ENCODE measurements at regions not wholly inside any gene's neighbourhood (a gene's known extent, or its start where the extent isn't known, plus 50 kb on each side); places are given as distances from the start of the nearest gene placed in this dataset.
"Not testable (repeated sequence)": the region's sequence is repeated elsewhere in the genome, so short reads cannot be mapped to it uniquely, and the experiment has no call there.

DNA sequence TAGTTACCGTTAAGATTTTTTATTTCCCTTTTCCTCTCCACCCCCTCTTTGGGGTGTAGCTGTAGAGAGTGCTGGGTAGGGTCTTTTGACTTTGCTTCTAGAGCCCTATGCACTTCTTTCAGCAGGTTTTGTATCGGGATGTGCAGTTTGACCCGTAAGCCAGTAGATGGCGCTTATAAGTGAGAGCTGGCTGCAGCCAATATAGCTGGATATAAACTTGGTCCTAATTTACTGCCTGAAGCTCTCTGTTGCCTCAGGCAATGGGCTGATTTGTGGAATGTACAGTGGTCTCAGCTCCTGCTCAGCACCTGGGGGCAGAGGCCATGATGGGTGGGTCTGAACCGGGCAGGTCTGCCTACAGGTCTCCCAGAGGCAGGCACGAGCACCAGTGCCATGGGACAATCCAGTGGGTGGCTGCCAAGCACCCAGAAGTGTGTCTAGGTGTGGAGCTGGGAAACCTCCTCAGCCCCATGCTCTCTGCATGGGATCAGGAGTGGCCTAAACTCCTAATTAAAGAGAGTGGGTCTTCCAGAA, 146.5 kb downstream of the SPANXN1 start:
- no peak for DNase-seq
- H3K36me3 ChIP-seq, result no peaks in the 10 kb centered on the region
- H3K27me3 ChIP-seq, result no peaks in the 10 kb centered on the region
- no peaks in the 10 kb centered on the region for H3K9me3 ChIP-seq
- H3K27ac ChIP-seq, result no peak overlapping the region
- H3K4me1 ChIP-seq, result no peaks in the 10 kb centered on the region
- H3K4me3 ChIP-seq, result no peak overlapping the region
- intact Hi-C loops (cut with DNase I; ENCODE audit: low total_unique reads), result no loop called here
- TF ChIP-seq, protein P1, sequence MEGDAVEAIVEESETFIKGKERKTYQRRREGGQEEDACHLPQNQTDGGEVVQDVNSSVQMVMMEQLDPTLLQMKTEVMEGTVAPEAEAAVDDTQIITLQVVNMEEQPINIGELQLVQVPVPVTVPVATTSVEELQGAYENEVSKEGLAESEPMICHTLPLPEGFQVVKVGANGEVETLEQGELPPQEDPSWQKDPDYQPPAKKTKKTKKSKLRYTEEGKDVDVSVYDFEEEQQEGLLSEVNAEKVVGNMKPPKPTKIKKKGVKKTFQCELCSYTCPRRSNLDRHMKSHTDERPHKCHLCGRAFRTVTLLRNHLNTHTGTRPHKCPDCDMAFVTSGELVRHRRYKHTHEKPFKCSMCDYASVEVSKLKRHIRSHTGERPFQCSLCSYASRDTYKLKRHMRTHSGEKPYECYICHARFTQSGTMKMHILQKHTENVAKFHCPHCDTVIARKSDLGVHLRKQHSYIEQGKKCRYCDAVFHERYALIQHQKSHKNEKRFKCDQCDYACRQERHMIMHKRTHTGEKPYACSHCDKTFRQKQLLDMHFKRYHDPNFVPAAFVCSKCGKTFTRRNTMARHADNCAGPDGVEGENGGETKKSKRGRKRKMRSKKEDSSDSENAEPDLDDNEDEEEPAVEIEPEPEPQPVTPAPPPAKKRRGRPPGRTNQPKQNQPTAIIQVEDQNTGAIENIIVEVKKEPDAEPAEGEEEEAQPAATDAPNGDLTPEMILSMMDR (IDR thresholded peaks at IDR 0.05), result no peak

DNA sequence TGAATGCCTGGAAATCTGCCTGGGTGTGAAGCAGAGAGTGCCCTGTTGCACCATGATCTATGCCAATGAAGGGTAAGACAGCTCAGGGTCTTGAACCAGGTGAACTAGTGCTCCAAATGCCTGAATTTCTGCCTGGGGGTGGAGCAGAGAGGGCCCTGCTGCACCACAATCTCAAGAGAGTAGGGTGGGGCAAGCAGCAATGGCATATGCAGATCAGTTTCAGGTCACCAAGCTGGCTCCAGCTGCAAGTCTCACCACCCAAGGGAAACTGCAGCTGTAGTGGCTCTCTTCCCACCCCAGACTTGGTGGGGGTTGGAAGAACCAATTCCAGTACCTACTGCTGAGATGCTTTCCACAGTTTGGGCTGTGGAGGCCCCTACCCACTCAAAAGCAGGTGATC, 147.0 kb downstream of the SPANXN1 start:
- intact Hi-C loops (cut with DNase I; ENCODE audit: low total_unique reads), result no loop called here
- H3K36me3 ChIP-seq, result no peaks in the 10 kb centered on the region
- TF ChIP-seq, protein P1 (IDR thresholded peaks at IDR 0.05), result no peak
- no peaks in the 10 kb centered on the region for H3K4me1 ChIP-seq
- H3K27me3 ChIP-seq, result no peaks in the 10 kb centered on the region
- DNase-seq, result no peak
- H3K9me3 ChIP-seq, result no peaks in the 10 kb centered on the region
- no peak overlapping the region for H3K27ac ChIP-seq
- H3K4me3 ChIP-seq, result no peak overlapping the region

DNA sequence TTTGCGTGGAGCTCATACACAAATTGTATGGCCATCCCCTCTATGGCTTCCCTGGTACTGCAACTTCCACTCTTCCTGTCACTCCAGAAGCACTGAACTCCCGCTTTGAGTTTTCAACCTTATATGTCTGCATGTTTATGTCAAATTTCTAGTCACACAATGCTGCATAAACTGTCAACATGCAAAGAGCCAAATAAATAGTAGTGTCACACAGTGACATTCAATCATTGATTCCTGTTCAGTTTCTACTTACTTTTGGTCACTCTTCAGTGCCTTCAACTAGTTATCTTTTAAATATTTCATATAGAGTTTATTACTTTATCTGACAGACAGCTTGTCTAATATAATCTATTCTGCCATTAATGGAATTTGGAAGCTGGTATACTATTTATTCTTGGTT, 149.3 kb downstream of the SPANXN1 start:
- intact Hi-C loops (cut with DNase I; ENCODE audit: low total_unique reads), result no loop called here
- H3K27ac ChIP-seq, result no peak overlapping the region
- no peaks in the 10 kb centered on the region for H3K4me1 ChIP-seq
- TF ChIP-seq, protein P1 (IDR thresholded peaks at IDR 0.05), result no peak
- H3K36me3 ChIP-seq, result no peaks in the 10 kb centered on the region
- no peaks in the 10 kb centered on the region for H3K27me3 ChIP-seq
- H3K9me3 ChIP-seq, result no peaks in the 10 kb centered on the region
- DNase-seq, result no peak
- H3K4me3 ChIP-seq, result no peak overlapping the region

DNA sequence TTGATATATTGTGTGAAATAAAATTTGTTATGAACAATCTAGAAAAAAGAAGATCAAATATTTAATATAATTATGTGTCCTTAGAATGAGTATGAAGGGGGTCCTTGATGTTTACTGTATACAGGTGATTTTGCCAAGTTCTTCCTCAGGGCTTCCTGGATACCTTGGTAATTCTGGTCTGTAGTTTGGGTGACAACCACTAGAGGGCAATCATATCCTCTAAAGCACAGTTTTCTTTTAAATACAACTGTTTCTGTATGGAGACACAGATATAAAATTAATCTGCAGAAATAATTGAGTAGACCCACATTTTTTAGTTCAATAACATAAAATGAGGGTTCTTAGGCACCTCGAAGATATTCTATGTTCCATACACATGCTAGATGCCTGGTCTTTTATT, 157.7 kb downstream of the SPANXN1 start:
- no peak for DNase-seq
- Histone ChIP-seq H3K27ac (no peak overlapping the region), H3K9me3 (no peaks in the 10 kb centered on the region), H3K4me3 (no peak overlapping the region), H3K36me3 (no peaks in the 10 kb centered on the region), H3K27me3 (no peaks in the 10 kb centered on the region), H3K4me1 (no peaks in the 10 kb centered on the region)
- intact Hi-C loops (cut with DNase I; ENCODE audit: low total_unique reads), result no loop called here
- TF ChIP-seq, protein P1 (IDR thresholded peaks at IDR 0.05), result peak in 1 of 2 experiments; percentile 13

DNA sequence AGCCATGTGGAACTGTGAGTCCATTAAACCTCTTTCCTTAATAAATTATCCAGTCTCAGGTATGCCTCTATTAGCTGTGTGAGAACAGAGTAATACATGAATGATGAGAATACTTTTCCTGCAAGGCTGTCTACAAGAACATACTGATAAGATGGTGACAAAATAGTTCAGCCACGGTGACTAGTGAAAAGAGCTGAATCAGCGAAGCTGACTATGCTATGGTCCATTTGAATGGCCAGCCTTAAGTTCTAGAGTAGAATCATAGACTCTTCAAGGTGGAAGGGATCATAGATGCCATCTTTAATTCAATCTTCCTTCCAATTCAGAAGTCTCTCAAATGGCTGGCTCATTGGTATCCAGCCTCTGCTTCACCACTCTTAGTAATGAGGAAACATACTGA, 163.3 kb downstream of the SPANXN1 start:
- TF ChIP-seq, protein P1 (IDR thresholded peaks at IDR 0.05), result no peak
- intact Hi-C loops (cut with DNase I; ENCODE audit: low total_unique reads), result no loop called here
- no peak for DNase-seq
- Histone ChIP-seq H3K4me3 (no peak overlapping the region), H3K27ac (no peak overlapping the region), H3K9me3 (no peaks in the 10 kb centered on the region), H3K4me1 (no peaks in the 10 kb centered on the region), H3K36me3 (no peaks in the 10 kb centered on the region), H3K27me3 (no peaks in the 10 kb centered on the region)

DNA sequence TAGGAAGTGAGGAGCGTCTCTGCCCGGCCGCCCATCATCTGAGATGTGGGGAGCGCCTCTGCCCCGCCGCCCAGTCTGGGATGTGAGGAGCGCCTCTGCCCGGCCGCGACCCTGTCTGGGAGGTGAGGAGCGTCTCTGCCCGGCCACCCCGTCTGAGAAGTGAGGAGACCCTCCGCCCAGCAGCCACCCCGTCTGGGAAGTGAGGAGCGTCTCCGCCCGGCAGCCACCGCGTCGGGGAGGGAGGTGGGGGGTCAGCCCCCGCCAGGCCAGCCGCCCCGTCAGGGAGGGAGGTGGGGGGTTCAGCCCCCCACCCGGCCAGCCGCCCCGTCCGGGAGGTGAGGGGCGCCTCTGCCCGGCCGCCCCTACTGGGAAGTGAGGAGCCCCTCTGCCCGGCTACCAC, 188.9 kb downstream of the SPANXN1 start:
- intact Hi-C loops (cut with DNase I; ENCODE audit: low total_unique reads); H3K4me1 ChIP-seq; DNase-seq; H3K4me3 ChIP-seq; H3K27me3 ChIP-seq; H3K36me3 ChIP-seq; H3K27ac ChIP-seq; H3K9me3 ChIP-seq: not testable (repeated sequence)

Data from tibial artery (tissue), 4 donors.